SK-N-SH (cell line): ENCODE measurements at regions not wholly inside any gene's neighbourhood (a gene's known extent, or its start where the extent isn't known, plus 50 kb on each side); places are given as distances from the start of the nearest gene placed in this dataset.

Experiments used
- CTCF ChIA-PET: fragments of 300-600, 350-600 bp; formaldehyde crosslinking; extraction: SDS; loops from one replicate; lab custom pipeline; 2021; lab: Yijun Ruan, JAX
- POLR2A ChIA-PET: fragments of 350-600 bp; sonication (Branson Sonifier 250); formaldehyde crosslinking; extraction: SDS; loops from one replicate; lab custom pipeline; 2020; ENCODE audit warnings: antibody characterized with exemption, inconsistent platforms; lab: Yijun Ruan, JAX
- DNase-seq: peaks from one replicate; pipeline ENCODE4 v3.0.0; 2012
- H2AFZ ChIP-seq: fragments of 200-600 bp; sonication (generic); 2 replicates; pipeline ENCODE4 v1.8.1; 2016; ENCODE audit warnings: antibody characterized with exemption, mild to moderate bottlenecking, low read depth
- H3F3A ChIP-seq: fragments of 200-600 bp; sonication (generic); replicated peaks from 2 replicates; pipeline ENCODE3; 2016; ENCODE audit warnings: antibody characterized with exemption, mild to moderate bottlenecking; ENCODE audit not compliant: insufficient read depth
- H3K27ac ChIP-seq, 2 experiments: fragments of 200-500 bp in 1 of 2; fragments of 200-600 bp in 1 of 2; sonication (Bioruptor generic) in 1 of 2; sonication (generic), shearing (Covaris generic) in 1 of 2; 2 replicates each; pipeline versions ENCODE4 v1.5.1 to v1.6.1; 2014 to 2016; ENCODE audit warnings: low read depth in 2 of 2, inconsistent platforms in 1 of 2, low read length in 1 of 2, mild to moderate bottlenecking in 1 of 2, mixed read lengths in 1 of 2
- H3K27me3 ChIP-seq: fragments of 200-600 bp; sonication (generic), shearing (Covaris generic); 2 replicates; pipeline ENCODE4 v1.6.1; 2016; ENCODE audit warnings: mixed run types; ENCODE audit not compliant: insufficient read depth
- H3K36me3 ChIP-seq, 2 experiments: fragments of 200-500 bp in 1 of 2; fragments of 200-600 bp in 1 of 2; sonication (Bioruptor generic) in 1 of 2; sonication (generic) in 1 of 2; replicated peaks in 1 of 2; 2 replicates each; pipeline versions ENCODE3 to v1.5.1; 2014 to 2016; ENCODE audit warnings: low read length in 1 of 2, mild to moderate bottlenecking in 1 of 2; ENCODE audit not compliant: insufficient read depth in 2 of 2, control insufficient read depth in 1 of 2
- H3K4me1 ChIP-seq, 2 experiments: fragments of 200-500 bp in 1 of 2; fragments of 200-600 bp in 1 of 2; sonication (Bioruptor generic) in 1 of 2; sonication (generic), shearing (Covaris generic) in 1 of 2; 2 replicates each; pipeline versions ENCODE4 v1.5.1 to v1.6.1; 2014 to 2016; ENCODE audit warnings: low read depth in 1 of 2, low read length in 1 of 2, mixed run types in 1 of 2; ENCODE audit not compliant: insufficient read depth in 2 of 2, control insufficient read depth in 1 of 2
- H3K4me2 ChIP-seq: fragments of 200-600 bp; sonication (generic), shearing (Covaris generic); 2 replicates; pipeline ENCODE4 v1.6.1; 2017; ENCODE audit warnings: mixed run types
- H3K4me3 ChIP-seq, 2 experiments: fragments of 200-500 bp in 1 of 2; fragments of 200-600 bp in 1 of 2; sonication (Bioruptor generic) in 1 of 2; sonication (generic), shearing (Covaris generic) in 1 of 2; 2 replicates each; pipeline versions ENCODE4 v1.5.1 to v1.8.1; 2014 to 2016; ENCODE audit warnings: low read depth in 2 of 2, inconsistent platforms in 1 of 2, low read length in 1 of 2, mild to moderate bottlenecking in 1 of 2, mixed read lengths in 1 of 2, moderate library complexity in 1 of 2
- H3K79me2 ChIP-seq: fragments of 200-600 bp; sonication (generic); 2 replicates; pipeline ENCODE4 v1.8.1; 2017; ENCODE audit warnings: mild to moderate bottlenecking; ENCODE audit not compliant: insufficient read depth
- H3K9ac ChIP-seq: fragments of 200-600 bp; sonication (generic); 2 replicates; pipeline ENCODE4 v1.6.1; 2017; ENCODE audit warnings: mixed run types
- H3K9me2 ChIP-seq: fragments of 200-600 bp; sonication (generic); 2 replicates; pipeline ENCODE4 v1.6.1; 2017; ENCODE audit warnings: mixed run types
- H3K9me3 ChIP-seq: fragments of 200-600 bp; sonication (generic); 2 replicates; pipeline ENCODE4 v1.6.1; 2017; ENCODE audit warnings: mixed run types, mild to moderate bottlenecking, moderate library complexity
- H4K20me1 ChIP-seq: fragments of 200-600 bp; sonication (generic); 2 replicates; pipeline ENCODE4 v1.6.1; 2017; ENCODE audit warnings: mild to moderate bottlenecking, mixed run types; ENCODE audit not compliant: insufficient read depth
- EZH2phosphoT487 ChIP-seq: fragments of 200-600 bp; sonication (generic); IDR thresholded peaks from 2 replicates; pipeline ENCODE4 v1.6.1; 2017; ENCODE audit warnings: low read depth, mixed run types, mild to moderate bottlenecking, antibody characterized with exemption, moderate library complexity, borderline replicate concordance
- FOSL2 ChIP-seq: IDR thresholded peaks from 2 replicates; pipeline ENCODE4 v1.4.0; 2012; ENCODE audit warnings: low read depth, mild to moderate bottlenecking, moderate library complexity, borderline replicate concordance
- FOXM1 ChIP-seq: IDR thresholded peaks from 2 replicates; pipeline ENCODE4 v1.4.0; 2012; ENCODE audit warnings: low read depth, mild to moderate bottlenecking
- GABPA ChIP-seq: IDR thresholded peaks from 2 replicates; pipeline ENCODE4 v1.4.0; 2012; ENCODE audit warnings: low read depth, mild to moderate bottlenecking
- GATA2 ChIP-seq: sonication (generic); formaldehyde crosslinking; IDR thresholded peaks from 2 replicates; pipeline ENCODE4 v1.5.0; 2020; ENCODE audit warnings: mild to moderate bottlenecking, missing genetic modification reagents
- JUND ChIP-seq: IDR thresholded peaks from 2 replicates; pipeline ENCODE4 v1.4.0; 2012
- NRF1 ChIP-seq: IDR thresholded peaks from 2 replicates; pipeline ENCODE4 v1.6.1; 2012; ENCODE audit warnings: low read depth, mild to moderate bottlenecking, low read length
- POLR2AphosphoS5 ChIP-seq: IDR thresholded peaks from 2 replicates; pipeline ENCODE4 v1.6.1; 2012; ENCODE audit warnings: low read depth, low read length
- RCOR1 ChIP-seq: fragments of 150-350 bp; IDR thresholded peaks from 2 replicates; pipeline ENCODE4 v1.6.1; 2017; ENCODE audit warnings: antibody characterized with exemption, low read length
- RFX5 ChIP-seq: IDR thresholded peaks from 2 replicates; pipeline ENCODE4 v1.6.1; 2012; ENCODE audit warnings: mild to moderate bottlenecking, improper control_type of control experiment, low read length
- SIN3A ChIP-seq: IDR thresholded peaks from 2 replicates; pipeline ENCODE4 v1.6.1; 2012; ENCODE audit warnings: low read depth, mild to moderate bottlenecking, low read length, moderate library complexity, borderline replicate concordance
- USF1 ChIP-seq: IDR thresholded peaks from 2 replicates; pipeline ENCODE4 v1.4.0; 2012; ENCODE audit warnings: low read depth, borderline replicate concordance
- YY1 ChIP-seq: IDR thresholded peaks from 2 replicates; pipeline ENCODE4 v1.4.0; 2012; ENCODE audit warnings: low read depth, mild to moderate bottlenecking
- ZBTB33 ChIP-seq: IDR thresholded peaks from 2 replicates; pipeline ENCODE4 v1.4.0; 2012; ENCODE audit warnings: low read depth, borderline replicate concordance
- WGBS: methylation state at CpG from one replicate; pipeline ENCODE4 v1.1.6; 2017; ENCODE audit warnings: low lambda C conversion rate; 5-methylcytosine and 5-hydroxymethylcytosine counted together
- TF ChIP-seq, protein P1 (sequence below): fragments of 150-350 bp; IDR thresholded peaks from 2 replicates; pipeline ENCODE4 v1.6.1; 2017; ENCODE audit warnings: antibody characterized with exemption, low read length, low read depth, borderline replicate concordance
- TF ChIP-seq, protein P2 (sequence below): fragments of 200-600 bp; sonication (generic); IDR thresholded peaks from 2 replicates; pipeline ENCODE4 v1.6.1; 2017; ENCODE audit warnings: antibody characterized with exemption, mild to moderate bottlenecking, moderate library complexity

DNA sequence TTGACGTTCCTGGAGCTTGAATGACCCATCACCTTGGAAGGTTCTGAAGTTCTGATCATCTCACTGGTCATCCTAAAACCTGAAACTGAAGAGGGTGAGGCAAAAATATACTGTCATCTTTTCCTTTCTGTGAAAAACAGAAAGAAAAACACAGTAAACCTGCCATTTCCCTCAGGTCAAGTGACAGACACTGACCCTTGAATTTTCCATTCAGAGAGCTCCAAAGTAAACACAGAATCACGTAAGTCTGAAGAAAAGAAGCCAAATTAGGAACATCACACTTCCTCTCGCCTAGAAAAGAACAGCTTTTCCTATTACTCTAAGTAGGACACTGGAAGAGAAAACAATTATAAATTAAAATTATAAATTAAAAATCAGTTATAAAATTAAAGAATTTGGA, 78.7 kb upstream of the TGFBR2 start:
- H3K9me3 ChIP-seq: no peaks in the 10 kb centered on the region
- no peak overlapping the region for H3K27ac ChIP-seq
- H3K9ac ChIP-seq: no peak overlapping the region
- no peak for DNase-seq
- TF ChIP-seq NRF1 (no peak), GATA2 (CRISPR knock-in tag) (no peak), POLR2AphosphoS5 (no peak), GABPA (no peak), FOSL2 (no peak), JUND (no peak), RFX5 (no peak), FOXM1 (no peak), USF1 (no peak), EZH2phosphoT487 (no peak), ZBTB33 (no peak), RCOR1 (no peak), SIN3A (no peak), YY1 (no peak)
- TF ChIP-seq, protein P1, sequence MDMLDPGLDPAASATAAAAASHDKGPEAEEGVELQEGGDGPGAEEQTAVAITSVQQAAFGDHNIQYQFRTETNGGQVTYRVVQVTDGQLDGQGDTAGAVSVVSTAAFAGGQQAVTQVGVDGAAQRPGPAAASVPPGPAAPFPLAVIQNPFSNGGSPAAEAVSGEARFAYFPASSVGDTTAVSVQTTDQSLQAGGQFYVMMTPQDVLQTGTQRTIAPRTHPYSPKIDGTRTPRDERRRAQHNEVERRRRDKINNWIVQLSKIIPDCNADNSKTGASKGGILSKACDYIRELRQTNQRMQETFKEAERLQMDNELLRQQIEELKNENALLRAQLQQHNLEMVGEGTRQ: no peak
- TF ChIP-seq, protein P2, sequence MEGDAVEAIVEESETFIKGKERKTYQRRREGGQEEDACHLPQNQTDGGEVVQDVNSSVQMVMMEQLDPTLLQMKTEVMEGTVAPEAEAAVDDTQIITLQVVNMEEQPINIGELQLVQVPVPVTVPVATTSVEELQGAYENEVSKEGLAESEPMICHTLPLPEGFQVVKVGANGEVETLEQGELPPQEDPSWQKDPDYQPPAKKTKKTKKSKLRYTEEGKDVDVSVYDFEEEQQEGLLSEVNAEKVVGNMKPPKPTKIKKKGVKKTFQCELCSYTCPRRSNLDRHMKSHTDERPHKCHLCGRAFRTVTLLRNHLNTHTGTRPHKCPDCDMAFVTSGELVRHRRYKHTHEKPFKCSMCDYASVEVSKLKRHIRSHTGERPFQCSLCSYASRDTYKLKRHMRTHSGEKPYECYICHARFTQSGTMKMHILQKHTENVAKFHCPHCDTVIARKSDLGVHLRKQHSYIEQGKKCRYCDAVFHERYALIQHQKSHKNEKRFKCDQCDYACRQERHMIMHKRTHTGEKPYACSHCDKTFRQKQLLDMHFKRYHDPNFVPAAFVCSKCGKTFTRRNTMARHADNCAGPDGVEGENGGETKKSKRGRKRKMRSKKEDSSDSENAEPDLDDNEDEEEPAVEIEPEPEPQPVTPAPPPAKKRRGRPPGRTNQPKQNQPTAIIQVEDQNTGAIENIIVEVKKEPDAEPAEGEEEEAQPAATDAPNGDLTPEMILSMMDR: no peak
- H3K36me3 ChIP-seq: no peaks in the 10 kb centered on the region
- no peaks in the 10 kb centered on the region for H3K27me3 ChIP-seq
- H3K4me2 ChIP-seq: no peak overlapping the region
- WGBS: 93% methylated on average over 3 of the region's 3 CpGs
- ChIA-PET POLR2A (no interaction called here), CTCF (interaction anchor here (1.0 to 1.3 kb wide), 2 partner anchors 20 to 166 kb away, joined by 3 read pairs; no protein-coding TSS in a partner anchor)
- H2AFZ ChIP-seq: no peak overlapping the region
- H3F3A ChIP-seq: no peaks in the 10 kb centered on the region
- H3K9me2 ChIP-seq: no peaks in the 10 kb centered on the region
- no peaks in the 10 kb centered on the region for H3K79me2 ChIP-seq
- H4K20me1 ChIP-seq: no peaks in the 10 kb centered on the region
- H3K4me1 ChIP-seq: no peaks in the 10 kb centered on the region
- H3K4me3 ChIP-seq: no peak overlapping the region
